Natural killer cell (primary cell): ENCODE measurements at regions not wholly inside any gene's neighbourhood (a gene's known extent, or its start where the extent isn't known, plus 50 kb on each side); places are given as distances from the start of the nearest gene placed in this dataset.
"Not testable (repeated sequence)": the region's sequence is repeated elsewhere in the genome, so short reads cannot be mapped to it uniquely, and the experiment has no call there.

Source experiments
- ATAC-seq, 3 donors: fragments of 150-1000 bp in 2 of 3; fragments of 200-7000 bp in 1 of 3; cut with Tn5 transposase; 1 replicate in 1 of 3; 2 replicates in 2 of 3; pipeline ENCODE4 v1.10.0; 2021; ENCODE audit warnings: mild to moderate bottlenecking in 2 of 3, moderate library complexity in 2 of 3
- DNase-seq, 2 donors: peaks; one replicate each; pipeline versions ENCODE4 v3.0.0 to v3.0.0-alpha.2; 2013 to 2021; ENCODE audit warnings: mixed read lengths in 1 of 2
- H3K27ac ChIP-seq: one replicate; pipeline ENCODE4 v1.5.1; 2013; ENCODE audit warnings: mild to moderate bottlenecking, low read length
- H3K27me3 ChIP-seq: one replicate; pipeline ENCODE4 v1.6.1; 2013; ENCODE audit warnings: low read length; ENCODE audit not compliant: control insufficient read depth, insufficient read depth
- H3K36me3 ChIP-seq: one replicate; pipeline ENCODE4 v1.6.1; 2013; ENCODE audit warnings: low read length; ENCODE audit not compliant: control insufficient read depth, insufficient read depth
- H3K4me1 ChIP-seq: one replicate; pipeline ENCODE4 v1.6.1; 2013; ENCODE audit warnings: low read length; ENCODE audit not compliant: control insufficient read depth, insufficient read depth
- H3K4me3 ChIP-seq: one replicate; pipeline ENCODE4 v1.5.1; 2013; ENCODE audit warnings: low read length
- H3K9me3 ChIP-seq: one replicate; pipeline ENCODE4 v1.6.1; 2013; ENCODE audit warnings: low read length; ENCODE audit not compliant: control insufficient read depth, insufficient read depth
- H3K27ac Mint-ChIP-seq, 2 donors: one replicate each; pipeline ENCODE4 v1.8.0; 2022; ENCODE audit warnings: mild to moderate bottlenecking in 2 of 2, mixed read lengths in 2 of 2, moderate library complexity in 1 of 2
- H3K27me3 Mint-ChIP-seq, 2 donors: one replicate each; pipeline ENCODE4 v1.8.0; 2022; ENCODE audit warnings: low read depth in 2 of 2, mixed read lengths in 2 of 2
- H3K36me3 Mint-ChIP-seq: one replicate; pipeline ENCODE4 v1.8.0; 2022; ENCODE audit warnings: mixed read lengths
- H3K4me1 Mint-ChIP-seq, 2 donors: one replicate each; pipeline ENCODE4 v1.8.0; 2022; ENCODE audit warnings: mixed read lengths in 2 of 2
- H3K4me3 Mint-ChIP-seq: one replicate; pipeline ENCODE4 v1.8.0; 2022; ENCODE audit warnings: mild to moderate bottlenecking, moderate library complexity, mixed read lengths
- H3K9me3 Mint-ChIP-seq, 2 donors: one replicate each; pipeline ENCODE4 v1.8.0; 2022; ENCODE audit warnings: mixed read lengths in 2 of 2
- CTCF ChIP-seq: fragments of 200-600 bp; IDR thresholded peaks from one replicate; pipeline ENCODE4 v1.8.0; 2022; ENCODE audit warnings: antibody characterized with exemption
- WGBS: methylation state at CpG from one replicate; pipeline ENCODE4 v1.1.7; 2013; ENCODE audit warnings: missing lambda C conversion rate; ENCODE audit not compliant: insufficient coverage; 5-methylcytosine and 5-hydroxymethylcytosine counted together
- intact Hi-C: fragments of 100-400 bp; cut with micrococcal nuclease; formaldehyde crosslinking; loops from one replicate; pipeline ENCODE4 v1.14.2; 2022

GRCh38 chr2:192969055-192969454 lies 774.3 kb upstream of the TMEFF2 start:
- no peak for TF ChIP-seq CTCF
- DNase-seq, result no peak
- no peak for ATAC-seq
- Histone ChIP-seq H3K4me3 (no peak overlapping the region), H3K27me3 (no peaks in the 10 kb centered on the region), H3K9me3 (no peaks in the 10 kb centered on the region), H3K27ac (no peak overlapping the region), H3K4me1 (no peaks in the 10 kb centered on the region), H3K36me3 (no peaks in the 10 kb centered on the region)
- Mint-ChIP-seq H3K27ac (no peak overlapping the region), H3K4me1 (no peaks in the 10 kb centered on the region), H3K27me3 (no peaks in the 10 kb centered on the region), H3K36me3 (no peaks in the 10 kb centered on the region), H3K9me3 (peaks cover 5 to 11% of the 10 kb centered on the region in 2 donors), H3K4me3 (no peak overlapping the region)
- WGBS, result 27% methylated on average over 2 of the region's 2 CpGs
- intact Hi-C loops, result no loop called here

GRCh38 chr2:192960945-192961344 lies 766.2 kb upstream of the TMEFF2 start:
- TF ChIP-seq CTCF, result no peak
- H3K36me3 Mint-ChIP-seq, result no peaks in the 10 kb centered on the region
- H3K27me3 Mint-ChIP-seq, result no peaks in the 10 kb centered on the region
- DNase-seq, result no peak
- Histone ChIP-seq H3K36me3 (no peaks in the 10 kb centered on the region), H3K4me3 (no peak overlapping the region), H3K9me3 (no peaks in the 10 kb centered on the region), H3K27me3 (no peaks in the 10 kb centered on the region), H3K4me1 (no peaks in the 10 kb centered on the region), H3K27ac (no peak overlapping the region)
- intact Hi-C loops, result no loop called here
- ATAC-seq, result no peak
- H3K4me1 Mint-ChIP-seq, result no peaks in the 10 kb centered on the region
- 75% methylated on average over 1 of the region's 3 CpGs for WGBS
- H3K27ac Mint-ChIP-seq, result no peak overlapping the region
- no peak overlapping the region for H3K4me3 Mint-ChIP-seq
- peaks cover 4 to 15% of the 10 kb centered on the region in 2 donors for H3K9me3 Mint-ChIP-seq

- H3K9me3 Mint-ChIP-seq, result peaks cover 7 to 19% of the 10 kb centered on the region in 2 donors
- DNase-seq, result not testable (repeated sequence)
Observed at GRCh38 chr2:192958615-192959014, 763.9 kb upstream of the TMEFF2 start.

GRCh38 chr2:192957425-192957824 lies 762.7 kb upstream of the TMEFF2 start:
- no peak for TF ChIP-seq CTCF
- no peaks in the 10 kb centered on the region for H3K4me1 Mint-ChIP-seq
- intact Hi-C loops, result no loop called here
- H3K4me3 ChIP-seq, result no peak overlapping the region
- no peak overlapping the region for H3K4me3 Mint-ChIP-seq
- peaks cover 7 to 17% of the 10 kb centered on the region in 2 donors for H3K9me3 Mint-ChIP-seq
- no peaks in the 10 kb centered on the region for H3K27me3 Mint-ChIP-seq
- WGBS, result 100% methylated on average over 4 of the region's 5 CpGs
- no peak overlapping the region for H3K27ac Mint-ChIP-seq
- ATAC-seq, result no peak
- no peaks in the 10 kb centered on the region for H3K4me1 ChIP-seq
- H3K9me3 ChIP-seq, result no peaks in the 10 kb centered on the region
- no peaks in the 10 kb centered on the region for H3K36me3 ChIP-seq
- H3K27me3 ChIP-seq, result no peaks in the 10 kb centered on the region
- H3K36me3 Mint-ChIP-seq, result no peaks in the 10 kb centered on the region
- DNase-seq, result no peak
- H3K27ac ChIP-seq, result no peak overlapping the region

More at GRCh38 chr2:192958615-192959014, 763.9 kb upstream of the TMEFF2 start:
- H3K36me3 Mint-ChIP-seq, H3K27ac ChIP-seq, H3K4me1 ChIP-seq, H3K4me3 ChIP-seq, ATAC-seq, H3K27me3 Mint-ChIP-seq, H3K27ac Mint-ChIP-seq, intact Hi-C loops, H3K4me1 Mint-ChIP-seq, H3K27me3 ChIP-seq, H3K36me3 ChIP-seq, H3K9me3 ChIP-seq, H3K4me3 Mint-ChIP-seq: not testable (repeated sequence)
- 84% methylated on average over 7 of the region's 7 CpGs for WGBS
